HepG2 (cell line): ENCODE measurements at regions not wholly inside any gene's neighbourhood (a gene's known extent, or its start where the extent isn't known, plus 50 kb on each side); places are given as distances from the start of the nearest gene placed in this dataset.

ENCODE experiments used
- ATAC-seq: fragments of 200-7000 bp; cut with Tn5 transposase; 3 replicates; pipeline ENCODE4 v1.9.1; 2020; ENCODE audit warnings: mild to moderate bottlenecking, moderate library complexity
- BruUV-seq: library from RNA; stranded (reverse); fragments of 400-500 nt; replicated peaks from 2 replicates; lab custom pipeline; 2021; lab: Mats Ljungman, UMichigan
- CTCF ChIA-PET: fragments of 300-600 bp; formaldehyde crosslinking; extraction: SDS; loops from one replicate; lab custom pipeline; 2021; ENCODE audit warnings: low total read pairs, inconsistent platforms, low intra/inter-chr PET ratio; lab: Yijun Ruan, JAX
- POLR2A ChIA-PET: fragments of 350-600 bp; sonication (Branson Sonifier 250); formaldehyde crosslinking; loops from one replicate; lab custom pipeline; 2020; ENCODE audit warnings: antibody characterized with exemption, inconsistent platforms; lab: Yijun Ruan, JAX
- DNase-seq: peaks from one replicate; pipeline ENCODE4 v3.0.0-alpha.2; 2015; ENCODE audit warnings: low spot score
- FAIRE-seq: peaks from 3 replicates; lab custom pipeline; 2011; peaks lifted over from hg19 to GRCh38; lab: Jason Lieb, UNC
- H2AFZ ChIP-seq: one replicate; pipeline ENCODE4 v1.6.1; 2011; ENCODE audit warnings: low read length, inconsistent platforms
- H3K27ac ChIP-seq: fragments of 300-600 bp; 3 replicates; pipeline ENCODE4 v1.8.0; 2011; ENCODE audit warnings: mixed run types, mild to moderate bottlenecking, mixed read lengths, low read length, inconsistent platforms; ENCODE audit not compliant: insufficient read depth; ENCODE audit errors: extremely low read length
- H3K27me3 ChIP-seq, 2 experiments: fragments of 200-600 bp in 1 of 2; 2 replicates in 1 of 2; 3 replicates in 1 of 2; pipeline versions ENCODE4 v1.6.0 to v1.8.0; 2011; ENCODE audit warnings: low read length in 2 of 2, mild to moderate bottlenecking in 2 of 2, moderate library complexity in 2 of 2, inconsistent platforms in 1 of 2; ENCODE audit not compliant: insufficient read depth in 2 of 2, control insufficient read depth in 1 of 2
- H3K36me3 ChIP-seq, 2 experiments: fragments of 200-600 bp in 1 of 2; replicated peaks in 1 of 2; 2 replicates in 1 of 2; 3 replicates in 1 of 2; pipeline versions ENCODE4 v1.5.1 to v1.8.0; 2011; ENCODE audit warnings: low read length in 2 of 2, inconsistent platforms in 1 of 2; ENCODE audit not compliant: insufficient read depth in 2 of 2, control insufficient read depth in 1 of 2
- H3K4me1 ChIP-seq: 2 replicates; pipeline ENCODE4 v1.5.1; 2012; ENCODE audit warnings: low read length, inconsistent platforms; ENCODE audit not compliant: insufficient read depth
- H3K4me2 ChIP-seq: 2 replicates; pipeline ENCODE4 v1.6.0; 2011; ENCODE audit warnings: low read depth, low read length, inconsistent platforms
- H3K4me3 ChIP-seq, 3 experiments: fragments of 200-600 bp in 1 of 3; sonication (generic), shearing (Covaris generic) in 1 of 3; replicated peaks in 1 of 3; 2 replicates each; pipeline ENCODE4 v1.5.1; 2011 to 2016; ENCODE audit warnings: low read length in 3 of 3, inconsistent platforms in 2 of 3, low read depth in 2 of 3, mild to moderate bottlenecking in 2 of 3, control low read depth in 1 of 3, mixed read lengths in 1 of 3; ENCODE audit not compliant: insufficient read depth in 1 of 3
- H3K79me2 ChIP-seq: one replicate; pipeline ENCODE4 v1.6.1; 2011; ENCODE audit warnings: low read length, inconsistent platforms; ENCODE audit not compliant: insufficient read depth
- H3K9ac ChIP-seq: 2 replicates; pipeline ENCODE4 v1.6.0; 2011; ENCODE audit warnings: mild to moderate bottlenecking, low read depth, low read length, inconsistent platforms; ENCODE audit not compliant: insufficient read depth
- H3K9me3 ChIP-seq: 2 replicates; pipeline ENCODE4 v1.5.1; 2012; ENCODE audit warnings: mild to moderate bottlenecking, low read length
- H4K20me1 ChIP-seq: 2 replicates; pipeline ENCODE4 v1.6.0; 2011; ENCODE audit warnings: inconsistent platforms, mild to moderate bottlenecking, low read length, moderate library complexity; ENCODE audit not compliant: insufficient read depth
- HNF4A ChIP-seq: sonication (generic); formaldehyde crosslinking; IDR thresholded peaks from 2 replicates; pipeline ENCODE4 v1.4.0; 2020; ENCODE audit warnings: missing genetic modification reagents
- HNRNPUL1 ChIP-seq: fragments of 200-400 bp; formaldehyde crosslinking; IDR thresholded peaks from 2 replicates; pipeline ENCODE4 v1.6.1; 2017; ENCODE audit warnings: low read depth, mild to moderate bottlenecking, low read length, moderate library complexity
- ZFP62 ChIP-seq: sonication (generic); formaldehyde crosslinking; IDR thresholded peaks from 2 replicates; pipeline ENCODE4 v1.4.0; 2020; ENCODE audit warnings: missing genetic modification reagents
- ZNF383 ChIP-seq: sonication (generic); formaldehyde crosslinking; IDR thresholded peaks from 2 replicates; pipeline ENCODE4 v1.4.0; 2020; ENCODE audit warnings: missing genetic modification reagents, mild to moderate bottlenecking, borderline replicate concordance
- WGBS: methylation state at CpG from one replicate; pipeline ENCODE4 v1.1.6; 2017; ENCODE audit warnings: low lambda C conversion rate; 5-methylcytosine and 5-hydroxymethylcytosine counted together
- in situ Hi-C: cut with HindIII; loops from 2 replicates; pipeline ENCODE4 v1.10.0; 2017; ENCODE audit warnings: low pct_unique_long_range_greater_than_20kb; ENCODE audit not compliant: extremely low pct_ligation_motif_present
- intact Hi-C: fragments of 100-400 bp; cut with micrococcal nuclease; formaldehyde crosslinking; loops from one replicate; pipeline ENCODE4 v1.10.0; 2022; ENCODE audit not compliant: unreplicated experiment
- TF ChIP-seq, protein P1 (sequence below): sonication (generic); formaldehyde crosslinking; IDR thresholded peaks from 2 replicates; pipeline ENCODE4 v1.8.0; 2022; ENCODE audit warnings: low read depth, missing genetic modification reagents
- TF ChIP-seq, protein P2 (sequence below): sonication (generic); formaldehyde crosslinking; IDR thresholded peaks from 2 replicates; pipeline ENCODE4 v1.4.0; 2020; ENCODE audit warnings: missing genetic modification reagents

DNA sequence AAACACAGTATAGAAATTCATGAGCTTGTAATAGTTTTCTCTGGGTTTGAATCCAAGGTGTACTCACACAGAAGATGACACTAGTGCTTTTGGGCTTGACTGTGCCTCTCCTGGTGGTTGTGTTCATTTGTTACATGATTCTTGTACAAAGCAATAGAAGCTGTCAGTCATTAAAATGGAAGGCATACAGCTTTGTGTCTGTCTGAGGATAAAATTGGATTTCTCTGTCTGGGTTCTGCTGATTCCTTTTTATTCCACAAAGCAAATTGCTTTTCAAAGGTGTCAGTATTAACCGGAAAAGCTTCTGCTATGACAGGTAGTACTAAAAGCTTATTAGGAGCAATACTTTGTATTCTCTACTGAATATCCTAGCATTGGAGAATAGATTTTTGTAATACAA lies 361.2 kb downstream of the SLC6A15 start (continued):
- TF ChIP-seq, protein P1, sequence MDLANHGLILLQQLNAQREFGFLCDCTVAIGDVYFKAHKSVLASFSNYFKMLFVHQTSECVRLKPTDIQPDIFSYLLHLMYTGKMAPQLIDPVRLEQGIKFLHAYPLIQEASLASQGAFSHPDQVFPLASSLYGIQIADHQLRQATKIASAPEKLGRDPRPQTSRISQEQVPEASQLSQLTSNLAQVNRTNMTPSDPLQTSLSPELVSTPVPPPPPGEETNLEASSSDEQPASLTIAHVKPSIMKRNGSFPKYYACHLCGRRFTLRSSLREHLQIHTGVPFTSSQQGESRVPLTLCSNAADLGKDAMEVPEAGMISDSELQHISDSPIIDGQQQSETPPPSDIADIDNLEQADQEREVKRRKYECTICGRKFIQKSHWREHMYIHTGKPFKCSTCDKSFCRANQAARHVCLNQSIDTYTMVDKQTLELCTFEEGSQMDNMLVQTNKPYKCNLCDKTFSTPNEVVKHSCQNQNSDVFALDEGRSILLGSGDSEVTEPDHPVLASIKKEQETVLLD (CRISPR knock-in tag): no peak

GRCh38 chr12:84550518-84550917 lies 362.1 kb downstream of the SLC6A15 start:
- DNase-seq: no peak
- Histone ChIP-seq H3K27ac (no peak overlapping the region), H3K9ac (no peak overlapping the region), H3K4me2 (no peak overlapping the region), H3K4me1 (no peaks in the 10 kb centered on the region), H2AFZ (no peak overlapping the region), H4K20me1 (no peaks in the 10 kb centered on the region), H3K27me3 (no peaks in the 10 kb centered on the region), H3K9me3 (no peaks in the 10 kb centered on the region), H3K36me3 (no peaks in the 10 kb centered on the region), H3K4me3 (no peak overlapping the region), H3K79me2 (no peaks in the 10 kb centered on the region)
- ChIA-PET CTCF (no interaction called here), POLR2A (no interaction called here)
- no peak for FAIRE-seq
- intact Hi-C loops: no loop called here
- TF ChIP-seq ZFP62 (CRISPR knock-in tag): no peak
- TF ChIP-seq, protein P2, sequence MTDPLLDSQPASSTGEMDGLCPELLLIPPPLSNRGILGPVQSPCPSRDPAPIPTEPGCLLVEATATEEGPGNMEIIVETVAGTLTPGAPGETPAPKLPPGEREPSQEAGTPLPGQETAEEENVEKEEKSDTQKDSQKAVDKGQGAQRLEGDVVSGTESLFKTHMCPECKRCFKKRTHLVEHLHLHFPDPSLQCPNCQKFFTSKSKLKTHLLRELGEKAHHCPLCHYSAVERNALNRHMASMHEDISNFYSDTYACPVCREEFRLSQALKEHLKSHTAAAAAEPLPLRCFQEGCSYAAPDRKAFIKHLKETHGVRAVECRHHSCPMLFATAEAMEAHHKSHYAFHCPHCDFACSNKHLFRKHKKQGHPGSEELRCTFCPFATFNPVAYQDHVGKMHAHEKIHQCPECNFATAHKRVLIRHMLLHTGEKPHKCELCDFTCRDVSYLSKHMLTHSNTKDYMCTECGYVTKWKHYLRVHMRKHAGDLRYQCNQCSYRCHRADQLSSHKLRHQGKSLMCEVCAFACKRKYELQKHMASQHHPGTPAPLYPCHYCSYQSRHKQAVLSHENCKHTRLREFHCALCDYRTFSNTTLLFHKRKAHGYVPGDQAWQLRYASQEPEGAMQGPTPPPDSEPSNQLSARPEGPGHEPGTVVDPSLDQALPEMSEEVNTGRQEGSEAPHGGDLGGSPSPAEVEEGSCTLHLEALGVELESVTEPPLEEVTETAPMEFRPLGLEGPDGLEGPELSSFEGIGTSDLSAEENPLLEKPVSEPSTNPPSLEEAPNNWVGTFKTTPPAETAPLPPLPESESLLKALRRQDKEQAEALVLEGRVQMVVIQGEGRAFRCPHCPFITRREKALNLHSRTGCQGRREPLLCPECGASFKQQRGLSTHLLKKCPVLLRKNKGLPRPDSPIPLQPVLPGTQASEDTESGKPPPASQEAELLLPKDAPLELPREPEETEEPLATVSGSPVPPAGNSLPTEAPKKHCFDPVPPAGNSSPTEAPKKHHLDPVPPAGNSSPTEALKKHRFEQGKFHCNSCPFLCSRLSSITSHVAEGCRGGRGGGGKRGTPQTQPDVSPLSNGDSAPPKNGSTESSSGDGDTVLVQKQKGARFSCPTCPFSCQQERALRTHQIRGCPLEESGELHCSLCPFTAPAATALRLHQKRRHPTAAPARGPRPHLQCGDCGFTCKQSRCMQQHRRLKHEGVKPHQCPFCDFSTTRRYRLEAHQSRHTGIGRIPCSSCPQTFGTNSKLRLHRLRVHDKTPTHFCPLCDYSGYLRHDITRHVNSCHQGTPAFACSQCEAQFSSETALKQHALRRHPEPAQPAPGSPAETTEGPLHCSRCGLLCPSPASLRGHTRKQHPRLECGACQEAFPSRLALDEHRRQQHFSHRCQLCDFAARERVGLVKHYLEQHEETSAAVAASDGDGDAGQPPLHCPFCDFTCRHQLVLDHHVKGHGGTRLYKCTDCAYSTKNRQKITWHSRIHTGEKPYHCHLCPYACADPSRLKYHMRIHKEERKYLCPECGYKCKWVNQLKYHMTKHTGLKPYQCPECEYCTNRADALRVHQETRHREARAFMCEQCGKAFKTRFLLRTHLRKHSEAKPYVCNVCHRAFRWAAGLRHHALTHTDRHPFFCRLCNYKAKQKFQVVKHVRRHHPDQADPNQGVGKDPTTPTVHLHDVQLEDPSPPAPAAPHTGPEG (CRISPR knock-in tag): no peak
- no peak for TF ChIP-seq ZNF383 (CRISPR knock-in tag)
- TF ChIP-seq HNRNPUL1: no peak
- TF ChIP-seq HNF4A (CRISPR knock-in tag): no peak
- no peak for ATAC-seq
- in situ Hi-C loops: no loop called here
- BruUV-seq: no TSS peak
- 48% methylated on average over 1 of the region's 1 CpG for WGBS
